ENCODE measurements at regions not wholly inside any gene's neighbourhood (a gene's known extent, or its start where the extent isn't known, plus 50 kb on each side); places are given as distances from the start of the nearest gene placed in this dataset.

GRCh38 chr15:87669846-87670245 is 586.7 kb downstream of the NTRK3 start:
- no peak for TF ChIP-seq CTCF (conservative IDR thresholded peaks at IDR 0.05; ENCODE audit: low read length)
- no peak for TF ChIP-seq EZH2phosphoT487 (IDR thresholded peaks at IDR 0.05; ENCODE audit: borderline replicate concordance, low read depth, low read length)

Measured in OCI-LY7 (cell line).